PC-9 (cell line): ENCODE measurements at regions not wholly inside any gene's neighbourhood (a gene's known extent, or its start where the extent isn't known, plus 50 kb on each side); places are given as distances from the start of the nearest gene placed in this dataset.

Experiments
- BruUV-seq: library from RNA; stranded (reverse); fragments of 400-500 nt; replicated peaks from 2 replicates; lab custom pipeline; 2021; lab: Mats Ljungman, UMichigan
- CTCF ChIA-PET: fragments of 300-600 bp; sonication (Branson Sonifier 250); formaldehyde crosslinking; loops from one replicate; lab custom pipeline; 2022; ENCODE audit warnings: antibody characterized with exemption; lab: Charles Lee
- POLR2A ChIA-PET: fragments of 300-600 bp; sonication (Branson Sonifier 250); formaldehyde crosslinking; loops from one replicate; lab custom pipeline; 2022; ENCODE audit warnings: antibody characterized with exemption; ENCODE audit not compliant: unreplicated experiment; lab: Charles Lee
- DNase-seq, 2 experiments: peaks; one replicate each; pipeline versions ENCODE4 v3.0.0 to v3.0.0-alpha.2; 2015 to 2022; ENCODE audit warnings: mixed read lengths in 1 of 2
- H2AFZ ChIP-seq: fragments of 200-600 bp; sonication (generic); 2 replicates; pipeline ENCODE4 v1.8.1; 2017; ENCODE audit warnings: antibody characterized with exemption
- H3F3A ChIP-seq: fragments of 200-600 bp; sonication (generic); 2 replicates; pipeline ENCODE4 v1.8.1; 2017; ENCODE audit warnings: antibody characterized with exemption, mild to moderate bottlenecking, low read depth; ENCODE audit not compliant: insufficient read depth
- H3K27ac ChIP-seq: fragments of 200-600 bp; sonication (generic); 2 replicates; pipeline ENCODE4 v1.6.1; 2016; ENCODE audit warnings: mixed run types
- H3K27me3 ChIP-seq: fragments of 200-600 bp; sonication (generic); 2 replicates; pipeline ENCODE4 v1.6.1; 2016; ENCODE audit warnings: low read depth, mixed run types; ENCODE audit not compliant: insufficient read depth
- H3K36me3 ChIP-seq: fragments of 200-600 bp; sonication (generic); 2 replicates; pipeline ENCODE4 v1.6.1; 2016; ENCODE audit warnings: low read depth, mixed run types
- H3K4me1 ChIP-seq: fragments of 200-600 bp; sonication (generic); replicated peaks from 2 replicates; pipeline ENCODE4 v1.6.1; 2016; ENCODE audit warnings: mixed run types; ENCODE audit not compliant: insufficient read depth
- H3K4me2 ChIP-seq: fragments of 200-600 bp; sonication (generic); 2 replicates; pipeline ENCODE4 v1.6.1; 2017; ENCODE audit warnings: mixed run types
- H3K4me3 ChIP-seq: fragments of 200-600 bp; sonication (generic); 2 replicates; pipeline ENCODE4 v1.6.1; 2016; ENCODE audit warnings: mixed run types
- H3K79me2 ChIP-seq: fragments of 200-600 bp; sonication (generic); 2 replicates; pipeline ENCODE4 v1.6.1; 2017; ENCODE audit warnings: low read depth, mixed run types
- H3K9me2 ChIP-seq: fragments of 200-600 bp; sonication (generic); 2 replicates; pipeline ENCODE4 v1.8.1; 2017; ENCODE audit warnings: mild to moderate bottlenecking; ENCODE audit not compliant: insufficient read depth
- H3K9me3 ChIP-seq: fragments of 200-600 bp; sonication (generic); 2 replicates; pipeline ENCODE4 v1.8.1; 2016; ENCODE audit warnings: low read depth; ENCODE audit not compliant: insufficient read depth
- H4K20me1 ChIP-seq: fragments of 200-600 bp; sonication (generic); 2 replicates; pipeline ENCODE4 v1.8.1; 2017; ENCODE audit not compliant: insufficient read depth
- EZH2 ChIP-seq: fragments of 200-600 bp; sonication (generic); IDR thresholded peaks from 2 replicates; pipeline ENCODE4 v1.8.0; 2017; ENCODE audit warnings: antibody characterized with exemption, low read depth
- intact Hi-C: fragments of 100-400 bp; cut with micrococcal nuclease; formaldehyde crosslinking; loops from one replicate; pipeline ENCODE4 v1.10.0; 2022; ENCODE audit not compliant: unreplicated experiment
- TF ChIP-seq, protein P1 (sequence below): fragments of 200-600 bp; sonication (generic); conservative IDR thresholded peaks from 2 replicates; pipeline ENCODE4 v1.6.1; 2017; ENCODE audit warnings: mixed run types, antibody characterized with exemption, mild to moderate bottlenecking, moderate library complexity

DNA sequence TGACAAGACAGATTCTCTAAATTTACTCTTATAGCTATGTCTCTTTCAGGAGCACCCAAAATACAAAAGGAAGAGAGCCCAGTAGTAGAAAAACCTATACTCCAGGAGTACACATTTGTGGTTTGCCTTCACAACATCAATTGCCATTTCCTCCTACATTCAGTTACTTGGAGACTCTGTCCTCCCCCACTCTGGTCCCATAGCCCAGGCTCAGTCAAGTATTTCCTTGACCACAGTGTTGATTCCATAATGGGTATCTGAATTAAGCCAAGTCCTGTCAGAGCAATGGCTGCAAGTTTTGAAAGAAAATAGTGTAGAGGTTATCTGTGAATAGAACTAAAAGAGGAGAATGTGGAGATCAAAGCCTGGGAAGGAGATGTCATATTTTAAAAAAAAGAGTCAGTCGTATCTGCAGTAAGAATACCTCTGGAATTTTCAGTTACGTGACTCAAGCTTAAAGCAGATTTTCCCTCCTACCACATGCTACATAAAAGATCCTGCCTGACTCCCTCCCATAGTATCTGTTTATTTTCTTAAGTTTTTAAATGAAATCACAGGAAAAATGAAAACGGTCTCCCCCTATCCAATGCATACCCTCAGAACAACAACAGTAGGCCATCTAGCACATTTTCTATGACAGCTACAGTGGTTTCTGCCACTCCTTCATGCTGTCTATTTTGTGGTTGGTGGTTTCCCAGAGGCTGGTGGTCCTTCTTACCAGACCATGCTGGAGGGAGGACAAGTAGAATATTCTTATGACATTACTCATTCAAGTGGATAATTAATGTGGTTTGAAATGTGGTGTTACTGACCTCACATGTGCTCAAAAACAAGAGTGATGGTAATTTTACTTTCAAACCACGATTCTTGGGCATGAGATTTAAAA, 249.7 kb upstream of the TMEM161B start:
- Histone ChIP-seq H3K4me3 (no peak overlapping the region), H3K79me2 (no peaks in the 10 kb centered on the region), H3K4me2 (no peak overlapping the region), H3K9me3 (no peaks in the 10 kb centered on the region), H3F3A (peaks cover 9% of the 10 kb centered on the region; the same call in 1 of the 2 replicates), H2AFZ (no peak overlapping the region), H4K20me1 (no peaks in the 10 kb centered on the region), H3K9me2 (0 out of 2 replicates have a peak, but pooled peaks cover 4% of the 10 kb centered on the region), H3K27ac (no peak overlapping the region), H3K27me3 (no peaks in the 10 kb centered on the region; the same call in 1 of the 2 replicates), H3K4me1 (peaks cover 7% of the 10 kb centered on the region), H3K36me3 (no peaks in the 10 kb centered on the region)
- no peak for DNase-seq
- BruUV-seq, result no TSS peak
- intact Hi-C loops, result no loop called here
- POLR2A ChIA-PET, result no interaction called here
- TF ChIP-seq EZH2, result no peak
- TF ChIP-seq, protein P1, sequence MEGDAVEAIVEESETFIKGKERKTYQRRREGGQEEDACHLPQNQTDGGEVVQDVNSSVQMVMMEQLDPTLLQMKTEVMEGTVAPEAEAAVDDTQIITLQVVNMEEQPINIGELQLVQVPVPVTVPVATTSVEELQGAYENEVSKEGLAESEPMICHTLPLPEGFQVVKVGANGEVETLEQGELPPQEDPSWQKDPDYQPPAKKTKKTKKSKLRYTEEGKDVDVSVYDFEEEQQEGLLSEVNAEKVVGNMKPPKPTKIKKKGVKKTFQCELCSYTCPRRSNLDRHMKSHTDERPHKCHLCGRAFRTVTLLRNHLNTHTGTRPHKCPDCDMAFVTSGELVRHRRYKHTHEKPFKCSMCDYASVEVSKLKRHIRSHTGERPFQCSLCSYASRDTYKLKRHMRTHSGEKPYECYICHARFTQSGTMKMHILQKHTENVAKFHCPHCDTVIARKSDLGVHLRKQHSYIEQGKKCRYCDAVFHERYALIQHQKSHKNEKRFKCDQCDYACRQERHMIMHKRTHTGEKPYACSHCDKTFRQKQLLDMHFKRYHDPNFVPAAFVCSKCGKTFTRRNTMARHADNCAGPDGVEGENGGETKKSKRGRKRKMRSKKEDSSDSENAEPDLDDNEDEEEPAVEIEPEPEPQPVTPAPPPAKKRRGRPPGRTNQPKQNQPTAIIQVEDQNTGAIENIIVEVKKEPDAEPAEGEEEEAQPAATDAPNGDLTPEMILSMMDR, result no peak
- CTCF ChIA-PET, result no interaction called here

DNA sequence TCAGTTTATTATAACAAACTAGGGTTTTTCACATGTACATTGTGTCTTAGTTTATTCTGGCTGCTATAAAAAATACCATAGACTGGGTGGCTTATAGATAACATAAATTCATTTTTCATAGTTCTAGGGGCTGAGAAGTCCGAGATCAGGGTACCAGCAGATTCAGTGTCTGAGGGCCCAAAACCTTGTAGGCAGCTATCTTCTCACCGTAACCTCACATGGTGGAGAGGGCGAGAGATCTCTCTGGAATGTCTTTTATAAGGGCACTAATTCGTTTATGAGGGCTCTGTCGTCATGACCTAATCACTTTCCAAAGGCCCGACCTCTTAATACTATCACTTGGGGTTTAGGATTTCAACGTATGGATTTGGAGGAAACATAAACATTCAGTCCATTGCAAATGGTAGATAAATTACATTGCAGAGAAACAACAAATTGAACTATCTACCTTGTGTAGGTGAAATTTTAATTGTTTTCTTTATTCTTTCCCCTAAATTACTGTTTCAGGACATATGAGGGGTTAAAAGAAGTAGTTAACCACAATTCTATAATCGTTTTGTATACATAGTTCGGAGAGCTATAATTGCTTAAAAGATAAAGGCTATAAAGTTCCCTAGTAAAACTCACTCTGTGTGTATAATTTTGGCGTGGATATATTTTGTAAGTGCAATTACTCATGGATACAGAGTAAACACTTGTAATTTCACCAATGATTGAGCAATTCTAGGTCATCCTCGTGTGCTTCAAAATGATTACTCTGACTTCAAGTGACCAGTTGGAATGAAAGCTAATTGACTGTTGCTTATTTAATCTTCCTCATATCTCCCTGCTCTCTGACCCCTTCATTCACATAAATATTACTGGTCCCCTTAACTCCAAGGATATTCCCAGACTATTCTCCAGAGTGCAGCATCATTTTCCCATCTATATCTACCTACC, 247.5 kb upstream of the TMEM161B start:
- ChIA-PET CTCF (no interaction called here), POLR2A (no interaction called here)
- Histone ChIP-seq H3K27ac (no peak overlapping the region), H3K9me3 (no peaks in the 10 kb centered on the region), H3K79me2 (no peaks in the 10 kb centered on the region), H3K27me3 (no peaks in the 10 kb centered on the region; the same call in 1 of the 2 replicates), H3K4me2 (peak overlapping the region; percentile 43), H4K20me1 (no peaks in the 10 kb centered on the region), H3K9me2 (0 out of 2 replicates have a peak, but pooled peaks cover 4% of the 10 kb centered on the region), H3K4me1 (peaks cover 7% of the 10 kb centered on the region), H3K4me3 (no peak overlapping the region), H2AFZ (no peak overlapping the region), H3F3A (peaks cover 9% of the 10 kb centered on the region; the same call in 1 of the 2 replicates), H3K36me3 (no peaks in the 10 kb centered on the region)
- no TSS peak for BruUV-seq
- TF ChIP-seq, protein P1, result no peak
- no peak for TF ChIP-seq EZH2
- intact Hi-C loops, result no loop called here
- DNase-seq, result peak in 1 of 2 experiments; percentile 69

DNA sequence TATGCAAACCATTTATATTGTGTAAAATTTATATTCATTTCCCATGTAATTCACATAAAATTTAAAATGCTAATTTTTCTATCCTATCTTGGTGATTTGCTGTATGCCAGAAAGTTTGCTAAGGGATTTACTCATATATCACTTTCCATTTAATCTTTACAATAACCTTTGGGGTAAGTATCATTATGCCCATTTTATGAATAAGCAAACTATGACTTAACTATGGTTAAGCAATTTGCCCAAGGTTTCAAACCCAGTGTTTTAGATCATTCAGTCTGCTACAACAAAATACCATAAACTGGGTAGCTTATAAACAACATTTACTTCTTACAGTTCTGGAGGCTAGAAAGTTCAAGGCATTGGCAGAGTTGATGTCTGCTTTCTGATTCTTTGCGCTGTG, 246.4 kb upstream of the TMEM161B start:
- Histone ChIP-seq H3K4me1 (peaks cover 7% of the 10 kb centered on the region), H3K27me3 (no peaks in the 10 kb centered on the region; the same call in 1 of the 2 replicates), H3K36me3 (no peaks in the 10 kb centered on the region), H3K27ac (no peak overlapping the region), H4K20me1 (no peaks in the 10 kb centered on the region), H2AFZ (no peak overlapping the region), H3F3A (peaks cover 9% of the 10 kb centered on the region; the same call in 1 of the 2 replicates), H3K4me3 (no peak overlapping the region), H3K4me2 (no peak overlapping the region), H3K9me2 (no peaks in the 10 kb centered on the region), H3K79me2 (no peaks in the 10 kb centered on the region), H3K9me3 (no peaks in the 10 kb centered on the region)
- ChIA-PET CTCF (no interaction called here), POLR2A (no interaction called here)
- DNase-seq, result no peak
- intact Hi-C loops, result no loop called here
- BruUV-seq, result no TSS peak
- TF ChIP-seq EZH2, result no peak
- TF ChIP-seq, protein P1, result no peak
